GM08714 (cell line): ENCODE measurements at regions not wholly inside any gene's neighbourhood (a gene's known extent, or its start where the extent isn't known, plus 50 kb on each side); places are given as distances from the start of the nearest gene placed in this dataset.
"Not testable (repeated sequence)": the region's sequence is repeated elsewhere in the genome, so short reads cannot be mapped to it uniquely, and the experiment has no call there.

Experiments used
- H3K4me3 ChIP-seq: fragments of 200-500 bp; sonication (Bioruptor generic); 2 replicates; pipeline ENCODE4 v1.5.1; 2014; ENCODE audit warnings: mild to moderate bottlenecking, low read length, inconsistent platforms
- ZNF274 ChIP-seq: IDR thresholded peaks from 2 replicates; pipeline ENCODE4 v1.6.1; 2012; ENCODE audit warnings: mild to moderate bottlenecking, low read depth, low read length

DNA sequence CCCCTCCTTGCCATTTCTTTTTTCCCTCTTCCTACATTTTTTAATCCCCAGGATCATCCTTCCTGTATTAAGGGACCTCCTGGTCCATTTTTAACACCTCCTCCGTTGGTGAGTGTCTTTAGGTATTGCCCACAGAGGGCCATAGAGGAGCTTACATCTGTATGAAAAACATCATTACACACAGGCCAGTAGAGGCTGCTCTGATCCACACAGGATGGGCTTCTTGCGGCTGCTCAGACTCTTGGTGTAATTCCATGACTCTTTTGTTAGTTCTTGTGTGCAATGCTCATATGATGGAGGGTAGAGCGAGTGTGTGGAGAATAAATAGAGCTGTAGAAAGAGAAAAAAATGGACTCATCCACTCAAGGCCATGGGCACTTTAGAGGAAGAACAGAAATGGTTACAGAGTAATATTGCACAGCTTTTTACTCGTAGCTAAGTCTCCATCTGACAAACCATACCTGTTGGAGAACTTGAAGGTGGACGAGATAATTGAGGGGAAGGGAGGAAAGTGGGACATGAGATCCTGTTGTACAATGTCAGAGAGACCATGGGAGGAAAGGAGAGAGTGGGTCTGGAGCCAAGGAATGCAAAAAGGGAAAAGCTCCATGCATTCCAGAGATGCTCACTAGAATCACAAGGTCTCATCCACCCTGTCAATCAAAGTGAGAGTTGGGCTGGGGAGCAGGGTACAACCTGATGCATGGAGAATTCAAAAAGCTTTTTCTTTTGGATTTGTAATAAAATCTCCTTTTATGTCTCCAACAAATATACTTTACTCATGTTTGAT lies 129.7 kb upstream of the TNP1 start:
- TF ChIP-seq ZNF274: no peak
- H3K4me3 ChIP-seq: no peak overlapping the region

DNA sequence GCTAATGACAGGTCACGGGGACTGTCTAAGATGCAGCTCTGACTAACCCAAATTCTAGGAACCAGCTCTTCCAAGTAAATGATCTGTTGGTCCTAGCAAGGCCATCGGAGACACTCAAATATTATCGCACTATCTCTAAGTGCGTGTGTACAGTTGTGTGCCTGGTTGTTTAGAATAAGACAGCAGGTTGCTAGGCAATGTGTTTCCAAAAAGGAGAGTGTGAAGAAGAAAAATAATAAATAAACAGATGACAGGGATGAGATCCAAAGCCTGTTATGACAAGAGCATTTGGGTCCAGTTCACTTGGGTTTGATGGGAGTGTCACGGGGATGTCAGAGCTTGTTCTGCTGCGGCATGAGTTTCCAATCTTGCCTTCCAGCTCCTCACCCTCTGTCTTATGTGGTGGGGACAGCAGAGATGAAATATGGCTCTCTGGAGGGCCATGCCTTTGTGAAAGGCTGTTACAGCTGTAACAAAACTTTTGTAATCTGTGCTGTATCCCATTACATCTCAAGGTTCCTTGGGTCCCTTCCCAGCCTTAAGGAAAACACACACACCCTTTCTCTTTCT lies 127.5 kb upstream of the TNP1 start:
- no peak for TF ChIP-seq ZNF274
- H3K4me3 ChIP-seq: no peak overlapping the region

DNA sequence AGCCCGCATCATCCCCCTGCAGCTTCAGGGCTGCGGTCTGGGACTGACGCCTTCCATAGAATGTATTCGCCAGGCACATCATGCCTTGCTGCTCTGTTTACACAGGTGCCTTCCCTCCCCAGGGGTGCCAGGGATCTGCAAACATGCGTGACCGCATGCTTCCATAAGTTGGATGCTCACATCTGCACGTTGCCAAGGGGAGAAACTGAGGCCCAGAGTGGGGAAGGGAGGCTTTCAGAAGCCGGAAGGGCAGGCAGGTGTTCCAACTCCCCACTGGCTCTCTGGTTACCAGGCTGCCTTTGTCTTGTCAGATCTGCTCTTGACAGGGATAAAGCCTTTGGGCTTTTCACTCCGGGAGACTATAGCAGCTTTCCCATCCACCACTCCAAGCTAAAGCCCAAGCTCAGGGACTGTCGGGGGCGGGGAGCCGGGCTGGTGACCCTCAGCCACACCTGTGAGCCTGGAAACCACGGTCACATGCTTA lies 125.8 kb upstream of the TNP1 start:
- H3K4me3 ChIP-seq: no peak overlapping the region
- no peak for TF ChIP-seq ZNF274

DNA sequence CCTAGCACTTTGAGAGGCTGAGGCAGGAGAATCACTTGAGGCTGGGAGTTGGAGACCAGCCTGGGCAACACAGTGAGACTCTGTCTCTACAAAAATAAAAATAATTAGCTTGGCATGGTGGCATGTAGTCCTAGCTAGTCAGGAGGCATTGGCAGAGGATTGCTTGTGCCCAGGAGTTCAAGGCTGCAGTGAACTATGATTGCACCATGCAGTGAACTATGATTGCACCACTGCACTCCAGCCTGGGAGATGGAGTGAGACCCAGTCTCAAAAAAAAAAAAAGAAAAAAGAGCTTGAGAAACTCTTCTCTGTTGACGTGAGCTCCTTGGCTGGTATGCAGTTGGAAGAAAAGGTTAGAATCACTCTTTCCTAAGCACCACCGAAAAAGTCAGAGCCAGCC lies 125.1 kb upstream of the TNP1 start:
- H3K4me3 ChIP-seq: no peak overlapping the region
- no peak for TF ChIP-seq ZNF274

DNA sequence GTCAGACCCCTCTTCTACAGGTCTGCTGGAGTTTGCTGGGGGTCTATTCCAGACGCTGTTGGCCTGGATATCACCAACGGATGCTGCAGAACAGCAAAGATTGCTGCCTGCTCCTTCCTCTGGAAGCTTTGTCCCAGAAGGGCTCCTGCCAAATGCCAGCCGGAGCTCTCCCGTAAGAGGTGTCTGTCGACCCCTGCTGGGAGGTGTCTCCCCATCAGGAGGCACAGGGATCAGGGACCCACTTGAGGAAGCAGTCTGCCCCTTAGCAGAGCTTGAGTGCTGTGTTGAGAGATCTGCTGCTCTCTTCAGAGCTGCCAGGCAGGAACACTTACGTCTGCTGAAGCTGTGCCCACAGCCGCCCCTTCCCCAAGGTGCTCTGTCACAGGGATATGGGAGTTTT lies 122.1 kb upstream of the TNP1 start:
- H3K4me3 ChIP-seq: not testable (repeated sequence)

DNA sequence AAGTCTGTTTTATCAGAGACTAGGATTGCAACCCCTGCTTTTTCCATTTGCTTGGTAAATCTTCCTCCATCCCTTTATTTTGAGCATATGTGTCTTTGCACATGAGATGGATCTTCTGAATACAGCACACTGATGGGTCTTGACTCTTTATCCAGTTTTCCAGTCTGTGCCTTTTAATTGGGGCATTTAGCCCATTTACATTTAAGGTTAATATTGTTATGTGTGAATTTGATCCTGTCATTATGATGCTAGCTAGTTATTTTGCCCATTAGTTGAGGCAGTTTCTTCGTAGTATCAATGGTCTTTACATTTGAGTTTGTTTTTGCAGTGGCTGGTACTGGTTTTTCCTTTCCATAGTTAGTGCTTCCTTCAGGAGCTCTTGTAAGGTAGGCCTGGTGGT lies 120.6 kb upstream of the TNP1 start:
- not testable (repeated sequence) for H3K4me3 ChIP-seq

DNA sequence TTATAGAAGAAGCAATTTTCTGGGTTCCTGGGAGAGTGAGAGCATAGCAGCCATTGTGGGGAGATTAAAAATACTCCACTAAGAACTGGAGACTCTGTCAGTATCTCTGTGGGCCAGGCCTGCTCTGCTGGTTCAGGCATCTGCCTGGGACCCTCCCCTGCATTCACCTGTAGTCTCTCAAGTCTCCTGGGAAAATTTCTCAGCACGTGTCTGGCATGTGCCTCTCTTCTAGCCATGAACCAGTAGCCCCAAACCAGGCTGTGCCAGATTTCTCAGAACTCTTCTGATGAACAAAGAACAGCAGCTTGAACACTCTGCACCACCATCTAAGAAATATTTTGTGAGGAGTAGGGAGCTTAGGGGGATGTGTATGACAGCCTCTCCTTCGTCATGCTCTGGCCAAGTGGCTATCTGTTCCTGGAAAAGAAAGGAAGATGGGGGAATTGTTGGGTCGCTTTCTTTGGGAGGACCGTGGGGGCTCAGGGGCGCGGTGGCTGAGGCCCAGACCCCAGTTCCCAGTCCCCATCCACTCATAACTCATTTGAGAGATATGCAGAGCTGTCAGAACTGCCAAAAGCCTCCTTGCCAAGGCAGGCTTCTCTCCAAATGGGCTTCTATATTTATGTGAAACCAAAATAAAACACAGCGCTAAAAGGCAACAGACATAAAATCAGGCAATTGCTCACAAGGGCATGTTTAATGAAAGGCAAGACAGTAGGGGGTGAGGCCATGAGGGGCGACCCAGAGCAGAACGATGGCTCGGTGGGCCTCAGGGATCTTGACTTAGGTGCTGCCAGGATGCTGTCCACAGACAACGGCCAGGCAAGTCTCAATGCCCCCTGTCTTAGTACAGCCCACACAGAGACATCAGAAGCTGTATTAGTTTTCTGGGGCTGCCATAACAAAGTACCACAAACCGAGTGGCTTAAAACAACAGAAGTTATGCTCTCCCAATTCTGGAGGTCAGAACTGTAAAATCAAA lies 114.7 kb upstream of the TNP1 start:
- TF ChIP-seq ZNF274: no peak
- H3K4me3 ChIP-seq: no peak overlapping the region

DNA sequence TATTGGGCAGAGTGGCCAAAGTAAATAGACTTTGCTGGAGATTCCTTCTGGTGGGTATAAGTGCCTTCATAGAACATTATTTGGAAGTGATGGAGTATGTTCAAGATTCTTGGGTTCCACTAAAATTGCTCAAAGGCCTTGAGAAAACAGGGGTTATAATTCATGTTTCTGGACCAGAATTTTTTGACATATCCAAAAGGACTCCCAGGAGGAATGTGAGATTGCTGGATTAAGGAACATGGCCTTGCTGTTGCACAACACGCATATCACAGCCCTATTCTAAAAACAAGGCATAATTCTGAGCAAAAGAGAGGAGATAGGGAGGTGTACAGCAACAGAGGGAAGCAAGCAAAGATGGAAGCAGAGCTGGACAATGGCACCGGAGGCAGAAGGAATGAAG lies 111.7 kb upstream of the TNP1 start:
- no peak overlapping the region for H3K4me3 ChIP-seq
- no peak for TF ChIP-seq ZNF274

DNA sequence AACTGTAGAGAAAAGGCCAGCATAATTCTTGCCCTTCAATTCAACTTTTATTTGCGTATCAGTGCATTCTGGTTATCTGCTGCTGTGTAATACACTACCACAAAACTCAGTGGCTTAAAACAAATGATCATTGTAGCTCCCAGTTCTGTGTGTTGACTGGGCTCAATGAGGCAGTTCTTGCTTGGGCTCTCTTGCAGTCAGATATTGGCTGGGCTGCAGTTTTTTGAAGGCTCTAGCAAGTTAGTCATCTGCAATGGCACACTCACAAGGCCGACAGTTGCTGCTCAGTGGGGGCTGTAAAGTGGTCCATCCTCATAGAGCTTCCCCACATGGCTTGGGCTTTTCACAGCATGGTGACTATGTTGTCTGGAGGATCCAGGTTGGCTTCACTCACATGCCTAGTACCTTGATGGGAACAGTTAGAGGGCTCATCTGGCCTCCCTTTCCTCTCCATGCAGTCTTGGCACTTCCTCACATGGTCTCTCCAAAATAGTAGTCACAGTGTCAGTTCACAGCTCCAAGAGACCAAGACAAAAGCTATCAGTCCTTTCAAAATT lies 110.6 kb upstream of the TNP1 start:
- TF ChIP-seq ZNF274: no peak
- H3K4me3 ChIP-seq: no peak overlapping the region

DNA sequence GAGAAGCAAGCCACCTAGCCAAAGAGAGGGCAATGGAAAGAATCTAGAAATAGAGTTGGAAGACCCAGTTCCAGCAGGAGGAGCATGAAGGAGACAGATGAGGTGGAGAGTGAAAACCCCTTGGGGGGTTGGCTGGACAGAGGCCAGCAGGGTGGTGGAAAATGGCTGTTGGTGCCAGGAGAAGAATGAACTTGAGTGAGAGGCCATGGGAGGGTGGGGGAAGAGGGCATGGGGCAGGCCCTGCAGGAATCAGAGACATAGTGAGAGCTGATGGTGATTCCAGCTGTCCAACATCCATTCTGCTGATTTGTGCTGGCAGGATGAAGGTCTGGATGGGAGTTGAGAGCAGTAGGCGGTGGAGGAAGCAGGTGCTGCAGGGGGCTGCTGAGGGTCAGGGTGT lies 108.0 kb upstream of the TNP1 start:
- H3K4me3 ChIP-seq: no peak overlapping the region
- no peak for TF ChIP-seq ZNF274

DNA sequence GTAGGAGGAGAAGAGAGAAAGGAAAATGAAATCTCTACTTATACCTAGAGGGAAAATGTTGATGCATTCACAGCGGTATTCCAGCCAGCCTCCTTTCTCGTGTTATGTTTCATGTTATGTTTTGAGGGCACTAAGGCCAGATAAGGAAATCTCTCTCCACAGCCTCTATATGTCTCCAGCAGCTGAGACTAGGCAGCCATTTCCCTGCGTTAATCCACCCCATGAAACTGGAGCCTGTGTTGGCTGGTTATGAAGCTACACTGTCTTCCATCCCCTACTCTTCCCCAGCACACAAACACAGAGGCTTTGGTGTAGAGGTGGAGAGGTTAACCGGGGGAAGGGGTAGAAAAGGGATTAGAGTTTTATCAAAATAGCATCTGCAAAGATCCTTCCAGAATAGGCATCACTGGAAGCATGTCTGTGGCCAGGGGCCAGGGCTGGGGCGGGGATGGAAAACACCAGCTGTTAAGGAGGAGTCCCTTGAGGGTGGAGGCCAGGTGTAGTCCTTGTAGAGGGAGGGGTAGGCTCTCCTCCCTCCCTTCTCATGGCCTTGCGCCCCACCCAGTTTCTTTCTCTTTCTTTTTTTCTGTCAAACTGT lies 100.9 kb upstream of the TNP1 start:
- H3K4me3 ChIP-seq: no peak overlapping the region
- no peak for TF ChIP-seq ZNF274

DNA sequence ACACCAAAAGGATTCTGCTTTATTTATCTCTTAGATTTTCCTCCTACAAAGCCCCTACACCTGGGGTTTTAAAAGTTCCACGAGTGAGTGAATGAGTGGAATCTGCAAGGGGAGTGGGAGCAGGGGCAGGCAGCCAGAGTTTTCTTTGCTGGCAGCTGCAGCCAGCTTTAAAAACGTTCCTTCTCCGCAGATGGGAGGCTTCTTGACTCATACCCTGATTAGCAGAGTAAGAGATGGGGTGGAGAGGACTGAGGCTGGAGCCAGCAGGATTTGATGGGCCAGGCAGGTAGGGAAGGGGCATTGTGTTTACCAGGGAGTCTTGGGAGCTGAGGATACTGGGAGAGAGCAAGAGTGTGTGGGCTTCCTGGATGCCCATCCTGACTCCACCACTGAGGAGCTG lies 99.6 kb upstream of the TNP1 start:
- TF ChIP-seq ZNF274: no peak

DNA sequence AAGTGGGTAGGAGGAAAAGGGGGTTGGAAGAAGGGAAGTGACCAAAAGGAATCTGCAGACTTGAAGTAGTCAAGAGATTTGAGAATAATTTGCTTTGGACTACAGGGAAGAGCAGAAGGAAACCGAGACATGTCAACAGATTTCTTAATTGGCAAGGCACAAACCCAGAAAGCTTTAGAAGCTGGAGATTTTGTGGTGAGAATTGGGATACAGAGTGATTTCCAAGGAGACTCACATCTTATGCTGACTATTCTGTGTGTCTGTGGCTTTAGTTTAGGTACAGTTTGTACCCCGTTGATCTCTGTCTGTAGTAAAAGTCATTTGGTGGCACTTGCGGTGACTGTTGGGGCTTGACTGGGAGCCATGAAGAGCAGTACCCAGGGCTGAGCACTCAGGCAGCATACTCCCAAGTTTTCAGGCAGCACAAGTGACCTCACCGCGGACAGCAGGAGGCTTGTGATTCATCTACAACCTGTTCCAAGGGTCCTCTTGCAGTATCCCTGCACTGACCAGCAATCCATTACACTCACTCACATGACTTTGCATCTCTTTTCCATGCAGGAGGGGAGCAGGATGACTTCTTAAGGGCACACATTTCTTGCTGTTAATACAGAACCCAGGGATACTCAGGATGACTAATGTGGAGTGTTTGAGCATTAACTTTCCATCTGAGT lies 97.1 kb upstream of the TNP1 start:
- TF ChIP-seq ZNF274: no peak
- no peak overlapping the region for H3K4me3 ChIP-seq

More for the DNA sequence above, 99.6 kb upstream of the TNP1 start:
- no peak overlapping the region for H3K4me3 ChIP-seq
